ENCODE measurements at regions not wholly inside any gene's neighbourhood (a gene's known extent, or its start where the extent isn't known, plus 50 kb on each side); places are given as distances from the start of the nearest gene placed in this dataset.

- DNase-seq (ENCODE audit: low spot score) = no peak
- TF ChIP-seq CTCF (IDR thresholded peaks at IDR 0.05; ENCODE audit: borderline replicate concordance, control extremely low read depth, extremely low read depth, insufficient read depth, missing control alignments) = no peak
- in situ Hi-C loops (cut with MboI; ENCODE audit: low sequenced_read_pairs, unreplicated experiment) = no loop called here
Measured at GRCh38 chr16:13803974-13804373, 116.0 kb upstream of the ERCC4 start.

GRCh38 chr16:13805951-13806350 lies 114.0 kb upstream of the ERCC4 start:
- no peak for TF ChIP-seq CTCF (IDR thresholded peaks at IDR 0.05; ENCODE audit: borderline replicate concordance, control extremely low read depth, extremely low read depth, insufficient read depth, missing control alignments)
- no peak for DNase-seq (ENCODE audit: low spot score)
- in situ Hi-C loops (cut with MboI; ENCODE audit: low sequenced_read_pairs, unreplicated experiment) = no loop called here

GRCh38 chr16:13806671-13807070 lies 113.3 kb upstream of the ERCC4 start:
- TF ChIP-seq CTCF (IDR thresholded peaks at IDR 0.05; ENCODE audit: borderline replicate concordance, control extremely low read depth, extremely low read depth, insufficient read depth, missing control alignments) = no peak
- in situ Hi-C loops (cut with MboI; ENCODE audit: low sequenced_read_pairs, unreplicated experiment) = no loop called here
- no peak for DNase-seq (ENCODE audit: low spot score)

GRCh38 chr16:13808102-13808501 lies 111.9 kb upstream of the ERCC4 start:
- no peak for DNase-seq (ENCODE audit: low spot score)
- no peak for TF ChIP-seq CTCF (IDR thresholded peaks at IDR 0.05; ENCODE audit: borderline replicate concordance, control extremely low read depth, extremely low read depth, insufficient read depth, missing control alignments)
- in situ Hi-C loops (cut with MboI; ENCODE audit: low sequenced_read_pairs, unreplicated experiment) = no loop called here

GRCh38 chr16:13809765-13810164 lies 110.2 kb upstream of the ERCC4 start:
- in situ Hi-C loops (cut with MboI; ENCODE audit: low sequenced_read_pairs, unreplicated experiment) = no loop called here
- TF ChIP-seq CTCF (IDR thresholded peaks at IDR 0.05; ENCODE audit: borderline replicate concordance, control extremely low read depth, extremely low read depth, insufficient read depth, missing control alignments) = no peak
- DNase-seq (ENCODE audit: low spot score) = no peak

- DNase-seq (ENCODE audit: low spot score) = no peak
- in situ Hi-C loops (cut with MboI; ENCODE audit: low sequenced_read_pairs, unreplicated experiment) = no loop called here
- no peak for TF ChIP-seq CTCF (IDR thresholded peaks at IDR 0.05; ENCODE audit: borderline replicate concordance, control extremely low read depth, extremely low read depth, insufficient read depth, missing control alignments)
Measured at GRCh38 chr16:13811834-13812233, 108.1 kb upstream of the ERCC4 start.

- in situ Hi-C loops (cut with MboI; ENCODE audit: low sequenced_read_pairs, unreplicated experiment) = no loop called here
- no peak for TF ChIP-seq CTCF (IDR thresholded peaks at IDR 0.05; ENCODE audit: borderline replicate concordance, control extremely low read depth, extremely low read depth, insufficient read depth, missing control alignments)
- DNase-seq (ENCODE audit: low spot score) = no peak
Measured at GRCh38 chr16:13816701-13817100, 103.3 kb upstream of the ERCC4 start.
